Suprapubic skin (tissue), 4 donors: ENCODE measurements at regions not wholly inside any gene's neighbourhood (a gene's known extent, or its start where the extent isn't known, plus 50 kb on each side); places are given as distances from the start of the nearest gene placed in this dataset.

Experiments used
- EP300 ChIP-seq: sonication (generic); formaldehyde crosslinking; IDR thresholded peaks from one replicate; pipeline ENCODE4 v1.6.1; 2017; ENCODE audit warnings: antibody characterized with exemption
- POLR2A ChIP-seq, 2 donors: fragments of 450-650 bp; IDR thresholded peaks; one replicate each; pipeline ENCODE4 v1.6.1; 2017; ENCODE audit warnings: antibody characterized with exemption in 2 of 2, mild to moderate bottlenecking in 2 of 2, moderate library complexity in 2 of 2
- POLR2AphosphoS5 ChIP-seq, 3 donors: sonication (generic); formaldehyde crosslinking; IDR thresholded peaks; one replicate each; pipeline ENCODE4 v1.6.1; 2017; ENCODE audit warnings: antibody characterized with exemption in 3 of 3
- TF ChIP-seq, protein P1 (sequence below), 2 donors: fragments of 200-600 bp in 1 of 2; fragments of 450-650 bp in 1 of 2; sonication (generic) in 1 of 2; IDR thresholded peaks; one replicate each; pipeline ENCODE4 v1.5.1; 2016 to 2019; ENCODE audit warnings: antibody characterized with exemption in 2 of 2, mild to moderate bottlenecking in 1 of 2, moderate library complexity in 1 of 2

DNA sequence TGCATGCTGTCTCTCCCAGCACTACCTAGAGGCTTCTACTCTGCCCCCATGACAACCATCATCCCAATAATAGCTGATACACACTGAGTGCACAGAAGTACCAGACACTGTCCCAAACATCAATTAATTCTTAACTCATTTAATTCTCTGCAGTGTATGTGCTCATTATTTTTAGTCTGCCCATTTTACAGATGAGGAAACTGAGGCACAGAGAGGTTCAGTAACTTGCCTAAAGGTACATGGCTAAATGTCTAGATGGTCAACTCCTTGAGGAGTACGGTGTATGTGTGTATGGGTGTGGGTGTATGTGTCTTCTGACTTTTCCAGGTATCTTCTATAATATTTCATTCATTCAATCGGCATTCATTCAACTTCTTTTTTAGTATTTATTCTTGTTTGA lies 407.9 kb downstream of the SOX9 start:
- TF ChIP-seq, protein P1, sequence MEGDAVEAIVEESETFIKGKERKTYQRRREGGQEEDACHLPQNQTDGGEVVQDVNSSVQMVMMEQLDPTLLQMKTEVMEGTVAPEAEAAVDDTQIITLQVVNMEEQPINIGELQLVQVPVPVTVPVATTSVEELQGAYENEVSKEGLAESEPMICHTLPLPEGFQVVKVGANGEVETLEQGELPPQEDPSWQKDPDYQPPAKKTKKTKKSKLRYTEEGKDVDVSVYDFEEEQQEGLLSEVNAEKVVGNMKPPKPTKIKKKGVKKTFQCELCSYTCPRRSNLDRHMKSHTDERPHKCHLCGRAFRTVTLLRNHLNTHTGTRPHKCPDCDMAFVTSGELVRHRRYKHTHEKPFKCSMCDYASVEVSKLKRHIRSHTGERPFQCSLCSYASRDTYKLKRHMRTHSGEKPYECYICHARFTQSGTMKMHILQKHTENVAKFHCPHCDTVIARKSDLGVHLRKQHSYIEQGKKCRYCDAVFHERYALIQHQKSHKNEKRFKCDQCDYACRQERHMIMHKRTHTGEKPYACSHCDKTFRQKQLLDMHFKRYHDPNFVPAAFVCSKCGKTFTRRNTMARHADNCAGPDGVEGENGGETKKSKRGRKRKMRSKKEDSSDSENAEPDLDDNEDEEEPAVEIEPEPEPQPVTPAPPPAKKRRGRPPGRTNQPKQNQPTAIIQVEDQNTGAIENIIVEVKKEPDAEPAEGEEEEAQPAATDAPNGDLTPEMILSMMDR (IDR thresholded peaks at IDR 0.05), result no peak
- TF ChIP-seq EP300 (no peak), POLR2A (IDR thresholded peaks at IDR 0.05) (no peak), POLR2AphosphoS5 (IDR thresholded peaks at IDR 0.05) (no peak)
